NOMO-1 (cell line): ENCODE measurements at regions not wholly inside any gene's neighbourhood (a gene's known extent, or its start where the extent isn't known, plus 50 kb on each side); places are given as distances from the start of the nearest gene placed in this dataset.
"Not testable (repeated sequence)": the region's sequence is repeated elsewhere in the genome, so short reads cannot be mapped to it uniquely, and the experiment has no call there.

Experiments
- DNase-seq, 2 experiments: peaks; one replicate each; lab custom pipeline; 2025; ENCODE audit not compliant: unreplicated experiment in 2 of 2; lab: John Stamatoyannopoulos, UW

DNA sequence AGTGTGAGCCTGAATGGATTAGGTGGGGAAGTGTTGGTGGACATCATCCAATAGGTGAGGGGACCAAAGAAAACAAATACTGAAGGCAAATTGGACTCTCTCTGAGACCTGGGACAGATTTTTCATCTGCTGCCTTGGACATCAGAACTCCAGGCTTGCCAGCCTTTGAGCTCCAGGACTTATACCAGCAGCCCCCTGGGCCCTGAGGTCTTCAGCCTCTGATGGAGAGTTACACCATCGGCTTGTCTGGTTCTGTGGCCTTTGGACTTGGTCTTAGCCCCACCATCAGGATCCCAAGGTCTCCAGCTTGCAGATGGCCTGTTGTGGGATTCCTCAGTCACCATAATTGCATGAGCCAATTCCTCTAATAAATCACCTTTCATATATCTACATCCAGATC is 80.8 kb upstream of the SLC8A3 start:
- DNase-seq: no peak

- no peak for DNase-seq
Measured at GRCh38 chr14:70268760-70269159, 80.0 kb upstream of the SLC8A3 start.

GRCh38 chr14:70266157-70266556 is 77.4 kb upstream of the SLC8A3 start:
- DNase-seq: no peak

DNA sequence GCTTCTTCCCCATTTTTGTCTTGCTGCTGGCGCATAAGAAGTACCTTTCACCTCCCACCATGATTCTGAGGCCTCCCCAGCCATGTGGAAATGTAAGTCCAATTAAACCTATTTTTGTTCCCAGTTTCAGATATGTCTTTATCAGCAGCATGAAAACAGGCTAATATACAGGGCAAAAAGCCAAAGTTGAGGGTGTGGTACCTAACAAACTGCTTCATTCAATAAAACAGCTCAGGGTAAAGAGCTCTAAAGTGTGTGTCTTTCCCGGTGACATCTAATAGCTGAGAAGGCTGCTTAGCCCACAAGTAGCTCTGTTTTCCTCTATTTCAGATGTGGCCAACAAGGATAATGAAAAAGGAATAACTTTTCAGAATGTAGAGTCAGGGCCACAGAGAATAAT is 76.7 kb upstream of the SLC8A3 start:
- no peak for DNase-seq

DNA sequence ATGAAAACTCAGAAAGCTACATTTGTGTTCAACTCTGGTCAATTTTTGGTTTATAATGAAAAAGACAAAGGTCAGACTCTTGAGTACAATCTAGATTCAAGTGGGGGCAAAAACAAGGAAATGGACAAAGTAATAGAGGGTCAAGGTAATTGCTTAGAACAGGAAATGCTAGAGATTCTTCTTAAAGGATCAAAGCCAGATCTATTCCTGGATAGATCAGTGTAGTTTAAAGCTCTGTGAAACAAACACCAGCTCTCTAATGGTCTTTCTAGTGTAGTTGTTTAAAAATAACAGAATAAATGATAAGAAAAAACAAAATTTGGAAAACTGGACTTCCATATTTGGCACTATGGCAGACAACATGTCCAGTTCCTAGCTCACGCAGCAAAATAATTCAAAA is 70.7 kb upstream of the SLC8A3 start:
- no peak for DNase-seq

DNA sequence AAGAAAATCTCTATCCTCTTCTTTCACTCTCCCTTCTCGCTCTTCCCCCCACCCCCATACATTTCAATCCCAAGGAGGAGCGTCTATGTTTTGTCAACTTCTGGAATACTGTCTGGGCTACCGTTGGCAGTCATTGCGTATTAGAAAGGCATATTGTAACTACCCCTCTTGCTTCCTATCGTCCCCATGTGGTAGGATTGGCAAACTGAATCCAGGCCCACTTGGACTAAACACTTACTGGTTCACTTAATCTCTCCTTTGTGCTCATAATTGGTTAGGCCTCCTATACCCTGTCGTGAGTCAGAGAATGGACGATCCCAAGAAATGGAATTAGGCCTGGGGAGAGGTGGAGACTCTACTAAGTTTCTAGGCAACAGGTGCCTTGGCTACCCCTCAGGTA is 68.8 kb upstream of the SLC8A3 start:
- DNase-seq: no peak

GRCh38 chr14:70256601-70257000 is 67.8 kb upstream of the SLC8A3 start:
- no peak for DNase-seq

GRCh38 chr14:70255071-70256057 is 66.6 kb upstream of the SLC8A3 start:
- not testable (repeated sequence) for DNase-seq

DNA sequence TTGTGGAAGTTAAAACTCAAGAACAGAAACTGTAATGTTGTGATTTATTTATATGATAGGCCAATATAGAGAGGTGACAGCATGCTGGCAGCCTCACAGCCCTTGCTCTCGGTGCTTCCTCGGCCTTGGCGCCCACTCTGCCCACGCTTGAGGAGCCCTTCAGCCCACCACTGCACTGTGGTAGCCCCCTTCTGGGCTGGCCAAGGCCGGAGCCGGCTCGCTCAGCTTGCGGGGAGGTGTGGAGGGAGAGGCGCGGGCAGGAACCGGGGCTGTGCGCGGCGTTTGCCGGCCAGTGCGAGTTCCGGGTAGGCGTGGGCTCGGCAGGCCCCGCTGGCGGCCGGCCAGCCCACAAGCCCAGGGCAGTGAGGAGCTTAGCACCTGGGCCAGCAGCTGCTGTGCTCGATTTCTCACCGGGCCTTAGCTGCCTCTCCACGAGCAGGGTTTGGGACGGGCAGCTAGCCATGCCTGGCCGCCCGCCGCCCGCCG is 65.8 kb upstream of the SLC8A3 start:
- peak; percentile 8 to 31 for DNase-seq

- not testable (repeated sequence) for DNase-seq
Measured at GRCh38 chr14:70253547-70253946, 64.8 kb upstream of the SLC8A3 start.

- DNase-seq: no peak
Measured at GRCh38 chr14:70245026-70245425, 56.3 kb upstream of the SLC8A3 start.

GRCh38 chr14:70239802-70240201 is 51.1 kb upstream of the SLC8A3 start:
- no peak for DNase-seq

DNA sequence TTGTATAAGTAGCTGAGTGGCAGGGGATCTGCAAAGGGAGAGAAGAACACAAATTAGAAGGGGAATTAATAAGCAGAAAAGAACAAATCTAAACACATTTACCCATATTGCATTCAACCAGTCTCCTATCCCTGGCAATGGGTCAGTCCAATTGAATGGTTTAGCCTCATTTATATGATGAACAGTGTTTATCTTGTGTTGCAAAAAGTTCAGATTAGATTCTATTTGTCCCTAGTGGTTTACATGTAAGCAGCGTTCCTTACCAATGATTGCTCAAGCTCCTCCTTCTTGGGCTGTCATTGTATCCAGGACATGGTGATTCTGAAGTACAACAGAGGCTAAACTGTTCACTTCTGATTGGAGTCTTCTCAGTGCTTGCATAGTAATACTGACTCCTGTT is 49.9 kb upstream of the SLC8A3 start:
- DNase-seq: not testable (repeated sequence)
